Nucleus accumbens (tissue), 56 donors: ENCODE measurements at regions not wholly inside any gene's neighbourhood (a gene's known extent, or its start where the extent isn't known, plus 50 kb on each side); places are given as distances from the start of the nearest gene placed in this dataset.
"Not testable (repeated sequence)": the region's sequence is repeated elsewhere in the genome, so short reads cannot be mapped to it uniquely, and the experiment has no call there.

Experiments
- DNase-seq, 56 donors: peaks; one replicate each; lab custom pipeline; 2025; lab: John Stamatoyannopoulos, UW

GRCh38 chr12:42030588-42030987 is 114.1 kb downstream of the GXYLT1 start:
- DNase-seq = no peak

GRCh38 chr12:42027546-42027945 is 117.1 kb downstream of the GXYLT1 start:
- DNase-seq = no peak

- DNase-seq = no peak
These were observed 120.2 kb downstream of the GXYLT1 start for GRCh38 chr12:42024495-42024830.

GRCh38 chr12:42023733-42024494 is 120.8 kb downstream of the GXYLT1 start:
- peak in 50 of 56 donors; percentile 4 to 82 (median 52) for DNase-seq

- not testable (repeated sequence) for DNase-seq
These were observed 122.7 kb downstream of the GXYLT1 start for GRCh38 chr12:42021937-42022336.

GRCh38 chr12:42021469-42021868 is 123.2 kb downstream of the GXYLT1 start:
- no peak for DNase-seq

- DNase-seq = no peak
These were observed 124.4 kb downstream of the GXYLT1 start for GRCh38 chr12:42020226-42020625.

GRCh38 chr12:42019746-42020145 is 124.9 kb downstream of the GXYLT1 start:
- DNase-seq = no peak

GRCh38 chr12:42017051-42017450 is 127.6 kb downstream of the GXYLT1 start:
- no peak for DNase-seq

- DNase-seq = no peak
These were observed 129.6 kb downstream of the GXYLT1 start for GRCh38 chr12:42015051-42015461.

- not testable (repeated sequence) for DNase-seq
These were observed 132.2 kb downstream of the GXYLT1 start for GRCh38 chr12:42012501-42012900.

- no peak for DNase-seq
These were observed 134.0 kb downstream of the GXYLT1 start for GRCh38 chr12:42010715-42011114.

GRCh38 chr12:42010257-42010656 is 134.4 kb downstream of the GXYLT1 start:
- DNase-seq = no peak

GRCh38 chr12:42008996-42009395 is 135.7 kb downstream of the GXYLT1 start:
- no peak for DNase-seq

GRCh38 chr12:42003031-42003430 is 141.6 kb downstream of the GXYLT1 start:
- DNase-seq = no peak

GRCh38 chr12:42002563-42002962 is 142.1 kb downstream of the GXYLT1 start:
- no peak for DNase-seq

GRCh38 chr12:41998436-41998835 is 146.2 kb downstream of the GXYLT1 start:
- DNase-seq = peak in 11 of 56 donors; percentile 2 to 37 (median 14)

- DNase-seq = no peak
These were observed 151.4 kb downstream of the GXYLT1 start for GRCh38 chr12:41993283-41993682.

GRCh38 chr12:41992692-41993215 is 151.9 kb downstream of the GXYLT1 start:
- no peak for DNase-seq

GRCh38 chr12:41992022-41992421 is 152.7 kb downstream of the GXYLT1 start:
- DNase-seq = no peak

GRCh38 chr12:41988715-41989114 is 156.0 kb downstream of the GXYLT1 start:
- DNase-seq = no peak

- DNase-seq = not testable (repeated sequence)
These were observed 158.2 kb downstream of the GXYLT1 start for GRCh38 chr12:41986513-41986912.
